ENCODE measurements at regions not wholly inside any gene's neighbourhood (a gene's known extent, or its start where the extent isn't known, plus 50 kb on each side); places are given as distances from the start of the nearest gene placed in this dataset.
"Not testable (repeated sequence)": the region's sequence is repeated elsewhere in the genome, so short reads cannot be mapped to it uniquely, and the experiment has no call there.

DNA sequence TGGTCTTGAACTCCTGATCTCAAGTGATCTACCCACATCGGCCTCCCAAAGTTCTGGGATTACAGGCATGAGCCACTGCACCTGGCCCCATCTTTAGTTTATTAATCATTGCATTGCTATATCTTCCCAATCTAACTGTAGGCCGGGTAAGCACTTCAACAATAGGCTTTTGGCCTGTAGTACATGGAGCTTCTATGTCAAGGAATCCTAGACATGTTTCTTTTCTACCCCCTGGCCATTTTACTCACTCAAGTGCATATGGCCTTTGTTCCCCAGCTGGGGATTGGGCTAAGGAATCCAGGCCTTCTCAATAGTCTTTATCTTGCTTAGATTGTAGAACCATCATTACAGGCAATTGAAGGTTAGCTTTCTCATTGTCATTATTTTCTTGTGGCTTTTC, 122.3 kb upstream of the MBNL1 start:
- no peak for DNase-seq (ENCODE audit: low read depth)
- TF ChIP-seq, protein P1, sequence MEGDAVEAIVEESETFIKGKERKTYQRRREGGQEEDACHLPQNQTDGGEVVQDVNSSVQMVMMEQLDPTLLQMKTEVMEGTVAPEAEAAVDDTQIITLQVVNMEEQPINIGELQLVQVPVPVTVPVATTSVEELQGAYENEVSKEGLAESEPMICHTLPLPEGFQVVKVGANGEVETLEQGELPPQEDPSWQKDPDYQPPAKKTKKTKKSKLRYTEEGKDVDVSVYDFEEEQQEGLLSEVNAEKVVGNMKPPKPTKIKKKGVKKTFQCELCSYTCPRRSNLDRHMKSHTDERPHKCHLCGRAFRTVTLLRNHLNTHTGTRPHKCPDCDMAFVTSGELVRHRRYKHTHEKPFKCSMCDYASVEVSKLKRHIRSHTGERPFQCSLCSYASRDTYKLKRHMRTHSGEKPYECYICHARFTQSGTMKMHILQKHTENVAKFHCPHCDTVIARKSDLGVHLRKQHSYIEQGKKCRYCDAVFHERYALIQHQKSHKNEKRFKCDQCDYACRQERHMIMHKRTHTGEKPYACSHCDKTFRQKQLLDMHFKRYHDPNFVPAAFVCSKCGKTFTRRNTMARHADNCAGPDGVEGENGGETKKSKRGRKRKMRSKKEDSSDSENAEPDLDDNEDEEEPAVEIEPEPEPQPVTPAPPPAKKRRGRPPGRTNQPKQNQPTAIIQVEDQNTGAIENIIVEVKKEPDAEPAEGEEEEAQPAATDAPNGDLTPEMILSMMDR (conservative IDR thresholded peaks at IDR 0.05; ENCODE audit: control insufficient read depth, insufficient read depth, low read depth, low read length), result no peak

DNA sequence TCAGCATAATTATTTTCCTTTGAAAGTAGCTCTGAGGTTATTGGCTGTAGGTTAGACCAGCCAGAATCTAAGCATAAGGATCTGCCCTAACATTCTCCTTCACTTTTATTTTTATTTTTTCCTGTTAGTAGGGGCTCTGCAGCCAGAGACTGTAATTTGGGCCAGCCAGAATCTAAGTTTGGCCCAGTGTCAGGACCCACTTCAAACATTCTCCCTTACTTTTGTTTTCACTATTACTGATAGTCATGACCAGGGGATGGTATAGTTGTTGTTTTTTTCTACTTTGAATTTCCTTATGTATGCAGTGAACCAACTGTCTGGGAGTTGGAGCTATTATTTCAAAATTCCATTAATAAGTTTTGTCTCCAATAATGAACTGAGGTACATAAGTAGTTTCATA, 121.0 kb upstream of the MBNL1 start:
- DNase-seq (ENCODE audit: low read depth), result no peak
- H3K4me3 ChIP-seq (ENCODE audit: control insufficient read depth, low read depth, low read length), result no peak overlapping the region
- TF ChIP-seq, protein P1 (conservative IDR thresholded peaks at IDR 0.05; ENCODE audit: control insufficient read depth, insufficient read depth, low read depth, low read length), result no peak

More for the DNA sequence above, 122.3 kb upstream of the MBNL1 start:
- no peak overlapping the region for H3K4me3 ChIP-seq (ENCODE audit: control insufficient read depth, low read depth, low read length)

DNA sequence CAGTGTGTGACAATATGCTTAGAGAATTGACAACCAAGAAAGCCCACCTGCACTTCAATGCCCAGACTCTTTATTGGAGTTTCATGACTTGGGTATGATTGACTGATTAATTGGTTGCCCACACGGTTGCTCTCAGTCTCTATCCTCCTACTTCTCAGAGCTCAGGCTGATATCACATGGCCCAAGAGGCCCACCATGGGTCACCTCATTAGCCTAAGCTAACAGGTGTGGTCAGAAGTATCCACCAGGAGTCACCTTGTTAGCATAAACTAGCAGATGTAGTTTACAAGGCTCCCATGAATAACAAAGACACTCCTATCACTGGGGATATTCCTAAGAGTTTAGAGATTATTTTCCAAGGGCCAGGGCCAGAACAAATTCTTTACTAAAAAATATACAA, 120.2 kb upstream of the MBNL1 start:
- H3K4me3 ChIP-seq (ENCODE audit: control insufficient read depth, low read depth, low read length), result no peak overlapping the region
- no peak for DNase-seq (ENCODE audit: low read depth)
- TF ChIP-seq, protein P1 (conservative IDR thresholded peaks at IDR 0.05; ENCODE audit: control insufficient read depth, insufficient read depth, low read depth, low read length), result no peak

DNA sequence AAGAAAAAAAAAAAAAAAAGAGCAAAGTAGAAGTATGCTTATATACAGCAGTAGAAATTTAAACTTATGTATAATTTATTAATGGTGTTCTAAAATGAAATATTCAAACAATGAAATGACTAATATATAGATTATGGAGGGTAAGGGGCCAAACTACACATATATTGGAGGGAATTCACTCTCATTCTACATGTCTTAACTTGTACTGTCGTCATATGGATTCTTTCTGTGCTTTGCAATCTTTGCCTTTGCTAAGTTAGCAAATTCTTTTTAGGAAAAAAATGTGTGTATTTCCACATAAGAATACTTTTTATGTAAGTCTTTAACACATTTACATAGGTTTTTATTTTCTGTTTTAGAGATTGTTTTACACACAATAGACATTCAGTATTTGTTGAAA, 118.9 kb upstream of the MBNL1 start:
- TF ChIP-seq, protein P1 (conservative IDR thresholded peaks at IDR 0.05; ENCODE audit: control insufficient read depth, insufficient read depth, low read depth, low read length), result no peak
- DNase-seq (ENCODE audit: low read depth), result no peak
- H3K4me3 ChIP-seq (ENCODE audit: control insufficient read depth, low read depth, low read length), result no peak overlapping the region

DNA sequence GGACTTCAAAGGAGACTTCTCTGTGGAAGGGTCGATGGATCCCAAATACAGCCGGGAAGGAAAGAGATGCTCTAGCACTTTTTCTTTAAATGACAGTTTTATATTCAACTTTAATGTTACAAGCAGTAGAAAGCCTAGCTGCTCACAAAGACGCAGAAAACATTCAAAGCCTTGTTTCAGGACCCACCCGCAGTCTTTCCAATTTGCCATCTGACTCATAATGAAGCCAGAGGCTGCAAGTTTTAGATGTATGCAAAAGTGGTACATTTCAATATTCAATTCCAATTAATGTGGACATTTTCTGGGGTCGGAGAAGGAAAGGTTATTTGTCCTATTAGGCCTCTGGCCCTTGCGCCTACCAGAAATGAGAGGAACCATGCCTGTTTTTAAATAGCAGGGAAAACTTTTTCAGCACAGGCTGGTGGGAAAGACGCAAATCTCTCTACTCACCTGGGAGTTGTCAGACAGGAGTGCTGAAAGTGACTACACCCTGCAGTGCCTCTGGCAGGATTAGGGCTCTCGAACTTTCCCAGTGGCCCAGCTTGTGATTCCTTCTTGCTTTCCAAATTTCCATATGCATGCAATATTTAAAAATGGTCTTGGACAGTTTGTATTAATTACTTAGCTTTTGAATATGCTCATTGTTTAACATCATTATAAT, 117.4 kb upstream of the MBNL1 start:
- TF ChIP-seq, protein P1 (conservative IDR thresholded peaks at IDR 0.05; ENCODE audit: control insufficient read depth, insufficient read depth, low read depth, low read length), result no peak
- DNase-seq (ENCODE audit: low read depth), result peak; percentile 33
- H3K4me3 ChIP-seq (ENCODE audit: control insufficient read depth, low read depth, low read length), result no peak overlapping the region

DNA sequence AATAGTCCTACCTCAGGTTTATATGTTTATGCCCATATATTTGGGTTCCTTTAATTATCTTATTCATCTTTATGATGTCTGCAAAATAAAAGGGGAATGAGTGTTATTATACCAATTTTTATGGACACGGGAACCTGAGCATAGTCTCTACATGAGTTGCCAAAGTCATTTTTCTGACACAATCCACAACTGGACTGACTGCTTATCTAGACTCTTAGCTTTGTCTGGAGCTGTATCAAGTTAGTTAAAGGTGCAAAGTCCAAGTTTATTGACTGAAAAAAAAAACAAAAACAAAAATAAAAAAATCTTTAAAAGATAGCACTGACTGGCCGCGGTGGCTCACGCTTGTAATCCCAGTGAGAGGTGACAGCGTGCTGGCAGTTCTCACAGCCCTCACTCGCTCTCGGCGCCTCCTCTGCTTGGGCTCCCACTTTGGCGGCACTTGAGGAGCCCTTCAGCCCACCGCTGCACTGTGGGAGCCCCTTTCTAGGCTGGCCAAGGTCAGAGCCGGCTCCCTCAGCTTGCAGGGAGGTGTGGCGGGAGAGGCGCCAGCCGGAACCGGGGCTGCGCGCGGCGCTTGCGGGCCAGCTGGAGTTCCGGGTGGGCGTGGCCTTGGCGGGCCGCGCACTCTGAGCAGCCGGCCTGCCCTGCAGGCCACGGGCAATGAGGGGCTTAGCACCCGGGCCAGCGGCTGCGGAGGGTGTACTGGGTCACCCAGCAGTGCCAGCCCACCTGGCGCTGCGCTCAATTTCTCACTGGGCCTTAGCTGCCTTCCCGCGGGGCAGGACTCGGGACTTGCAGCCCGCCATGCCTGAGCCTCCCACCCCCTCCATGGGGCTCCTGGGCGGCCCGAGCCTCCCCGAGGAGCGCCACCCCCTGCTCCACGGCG, 116.6 kb upstream of the MBNL1 start:
- DNase-seq (ENCODE audit: low read depth); H3K4me3 ChIP-seq (ENCODE audit: control insufficient read depth, low read depth, low read length): not testable (repeated sequence)

DNA sequence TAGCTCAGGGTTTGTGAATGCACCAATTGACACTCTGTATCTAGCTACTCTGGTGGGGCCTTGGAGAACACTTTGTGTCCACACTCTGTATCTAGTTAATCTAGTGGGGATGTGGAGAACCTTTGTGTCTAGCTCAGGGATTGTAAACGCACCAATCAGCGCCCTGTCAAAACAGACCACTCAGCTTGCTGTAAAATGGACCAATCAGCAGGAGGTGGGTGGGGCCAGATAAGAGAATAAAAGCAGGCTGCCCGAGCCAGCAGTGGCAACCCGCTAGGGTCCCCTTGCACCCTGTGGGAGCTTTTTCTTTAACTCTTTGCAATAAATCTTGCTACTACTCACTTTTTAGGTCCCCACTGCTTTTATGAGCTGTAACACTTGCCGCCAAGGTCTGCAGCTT, 115.6 kb upstream of the MBNL1 start:
- DNase-seq (ENCODE audit: low read depth); H3K4me3 ChIP-seq (ENCODE audit: control insufficient read depth, low read depth, low read length): not testable (repeated sequence)
